ENCODE measurements at regions not wholly inside any gene's neighbourhood (a gene's known extent, or its start where the extent isn't known, plus 50 kb on each side); places are given as distances from the start of the nearest gene placed in this dataset.

DNA sequence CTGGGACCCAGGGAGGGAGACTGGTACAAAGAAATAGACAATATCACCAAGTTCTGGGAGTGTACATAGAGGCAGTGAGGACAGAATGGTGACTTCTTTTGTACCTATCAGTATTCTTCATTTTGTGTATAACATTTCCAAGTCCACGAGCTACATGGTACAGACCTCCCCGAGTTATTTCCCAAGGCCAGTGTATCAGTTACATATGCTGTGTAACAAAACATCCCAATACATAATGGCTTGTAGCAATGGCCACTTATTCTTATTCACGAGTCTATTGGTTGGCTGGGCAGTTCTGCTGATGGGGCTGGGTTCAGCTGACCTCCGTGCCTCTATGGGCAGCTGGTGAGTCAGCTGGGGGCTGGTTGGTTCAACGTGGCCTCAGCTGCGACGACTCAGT lies 98.7 kb upstream of the RFLNA start:
- TF ChIP-seq, protein P1, sequence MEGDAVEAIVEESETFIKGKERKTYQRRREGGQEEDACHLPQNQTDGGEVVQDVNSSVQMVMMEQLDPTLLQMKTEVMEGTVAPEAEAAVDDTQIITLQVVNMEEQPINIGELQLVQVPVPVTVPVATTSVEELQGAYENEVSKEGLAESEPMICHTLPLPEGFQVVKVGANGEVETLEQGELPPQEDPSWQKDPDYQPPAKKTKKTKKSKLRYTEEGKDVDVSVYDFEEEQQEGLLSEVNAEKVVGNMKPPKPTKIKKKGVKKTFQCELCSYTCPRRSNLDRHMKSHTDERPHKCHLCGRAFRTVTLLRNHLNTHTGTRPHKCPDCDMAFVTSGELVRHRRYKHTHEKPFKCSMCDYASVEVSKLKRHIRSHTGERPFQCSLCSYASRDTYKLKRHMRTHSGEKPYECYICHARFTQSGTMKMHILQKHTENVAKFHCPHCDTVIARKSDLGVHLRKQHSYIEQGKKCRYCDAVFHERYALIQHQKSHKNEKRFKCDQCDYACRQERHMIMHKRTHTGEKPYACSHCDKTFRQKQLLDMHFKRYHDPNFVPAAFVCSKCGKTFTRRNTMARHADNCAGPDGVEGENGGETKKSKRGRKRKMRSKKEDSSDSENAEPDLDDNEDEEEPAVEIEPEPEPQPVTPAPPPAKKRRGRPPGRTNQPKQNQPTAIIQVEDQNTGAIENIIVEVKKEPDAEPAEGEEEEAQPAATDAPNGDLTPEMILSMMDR (IDR thresholded peaks at IDR 0.05): no peak

DNA sequence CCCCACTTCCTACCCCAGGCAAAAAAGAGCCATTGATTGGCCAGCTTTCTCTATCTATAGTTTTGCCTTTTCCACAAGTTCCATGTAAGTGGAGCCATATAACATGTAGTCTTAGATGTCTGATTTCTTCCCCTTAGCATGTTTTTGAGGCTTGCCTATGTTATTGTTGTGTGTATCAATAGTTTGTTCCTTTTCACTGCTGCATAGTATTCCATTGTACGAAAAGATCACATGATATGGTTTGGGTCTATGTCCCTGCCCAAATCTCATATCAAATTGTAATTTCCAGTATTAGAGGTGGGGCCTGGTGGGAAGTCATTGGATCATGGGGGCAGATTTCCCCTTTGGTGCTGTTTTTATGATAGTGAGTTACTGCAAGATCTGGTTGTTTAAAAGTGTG lies 93.6 kb upstream of the RFLNA start:
- Histone ChIP-seq H3K27ac (no peak overlapping the region), H3K27me3 (ENCODE audit: control insufficient read depth, insufficient read depth, low read length) (no peaks in the 10 kb centered on the region), H3K9ac (no peak overlapping the region), H3K4me3 (ENCODE audit: low read depth, low read length) (no peak overlapping the region), H2AFZ (no peak overlapping the region), H3K9me3 (ENCODE audit: control insufficient read depth, low read length) (no peaks in the 10 kb centered on the region), H3K36me3 (ENCODE audit: control insufficient read depth, insufficient read depth, low read length) (no peaks in the 10 kb centered on the region), H3K79me2 (no peaks in the 10 kb centered on the region), H3K4me2 (ENCODE audit: low read length) (no peak overlapping the region), H3K4me1 (no peaks in the 10 kb centered on the region)
- TF ChIP-seq, protein P1 (IDR thresholded peaks at IDR 0.05): no peak

More for the DNA sequence above, 98.7 kb upstream of the RFLNA start:
- Histone ChIP-seq H3K9ac (no peak overlapping the region), H3K4me1 (no peaks in the 10 kb centered on the region), H3K27ac (no peak overlapping the region), H3K4me2 (ENCODE audit: low read length) (no peak overlapping the region), H3K27me3 (ENCODE audit: control insufficient read depth, insufficient read depth, low read length) (no peaks in the 10 kb centered on the region), H3K36me3 (ENCODE audit: control insufficient read depth, insufficient read depth, low read length) (no peaks in the 10 kb centered on the region), H3K79me2 (no peaks in the 10 kb centered on the region), H3K9me3 (ENCODE audit: control insufficient read depth, low read length) (no peaks in the 10 kb centered on the region), H3K4me3 (ENCODE audit: low read depth, low read length) (no peak overlapping the region), H2AFZ (no peak overlapping the region)

DNA sequence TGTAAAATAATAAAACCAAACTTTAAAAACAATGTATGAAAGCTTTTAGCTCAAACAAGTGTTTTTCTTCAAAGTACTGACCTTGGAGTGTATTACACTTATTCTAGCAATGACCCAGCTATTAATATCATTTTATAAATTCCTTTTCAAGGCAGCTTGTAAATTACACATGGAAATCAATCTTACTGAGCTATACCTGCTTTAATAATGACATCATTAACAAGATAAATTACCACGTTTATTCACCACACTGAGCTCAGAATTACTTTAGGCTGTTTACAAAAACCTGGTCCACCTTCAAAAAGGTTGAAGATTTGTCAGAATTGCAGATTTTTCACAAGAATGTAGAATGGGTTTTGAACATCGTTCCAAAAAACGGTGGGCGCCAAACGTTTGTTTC lies 91.7 kb upstream of the RFLNA start:
- Histone ChIP-seq H3K4me1 (no peaks in the 10 kb centered on the region), H3K27ac (no peak overlapping the region), H3K9me3 (ENCODE audit: control insufficient read depth, low read length) (no peaks in the 10 kb centered on the region), H3K27me3 (ENCODE audit: control insufficient read depth, insufficient read depth, low read length) (no peaks in the 10 kb centered on the region), H2AFZ (no peak overlapping the region), H3K4me2 (ENCODE audit: low read length) (no peak overlapping the region), H3K79me2 (no peaks in the 10 kb centered on the region), H3K36me3 (ENCODE audit: control insufficient read depth, insufficient read depth, low read length) (no peaks in the 10 kb centered on the region), H3K9ac (no peak overlapping the region), H3K4me3 (ENCODE audit: low read depth, low read length) (no peak overlapping the region)
- TF ChIP-seq, protein P1 (IDR thresholded peaks at IDR 0.05): no peak

DNA sequence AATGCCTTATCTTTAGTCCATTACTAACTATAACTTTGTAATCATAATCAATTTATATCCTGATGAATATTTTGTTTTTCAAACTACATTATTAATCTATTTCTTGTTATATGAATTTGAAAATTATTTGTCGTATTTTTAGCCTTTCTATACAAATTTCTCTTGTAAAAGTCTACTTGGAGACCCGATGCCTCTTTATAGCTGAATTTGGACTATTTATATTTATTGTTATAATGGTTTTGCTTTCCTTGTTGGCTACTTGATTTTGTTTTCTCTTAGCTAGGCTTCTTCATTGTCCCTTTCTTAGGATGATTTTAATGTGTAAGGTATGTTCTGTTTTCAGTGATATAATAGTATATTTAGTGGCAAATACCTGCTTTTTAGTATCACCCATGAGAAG lies 89.5 kb upstream of the RFLNA start:
- H3K9ac ChIP-seq: no peak overlapping the region
- H3K4me3 ChIP-seq (ENCODE audit: low read depth, low read length): no peak overlapping the region
- no peaks in the 10 kb centered on the region for H3K36me3 ChIP-seq (ENCODE audit: control insufficient read depth, insufficient read depth, low read length)
- H3K4me2 ChIP-seq (ENCODE audit: low read length): no peak overlapping the region
- no peak overlapping the region for H3K27ac ChIP-seq
- H2AFZ ChIP-seq: no peak overlapping the region
- H3K4me1 ChIP-seq: no peaks in the 10 kb centered on the region
- TF ChIP-seq, protein P1 (IDR thresholded peaks at IDR 0.05): no peak
- no peaks in the 10 kb centered on the region for H3K9me3 ChIP-seq (ENCODE audit: control insufficient read depth, low read length)
- no peaks in the 10 kb centered on the region for H3K27me3 ChIP-seq (ENCODE audit: control insufficient read depth, insufficient read depth, low read length)
- no peaks in the 10 kb centered on the region for H3K79me2 ChIP-seq

DNA sequence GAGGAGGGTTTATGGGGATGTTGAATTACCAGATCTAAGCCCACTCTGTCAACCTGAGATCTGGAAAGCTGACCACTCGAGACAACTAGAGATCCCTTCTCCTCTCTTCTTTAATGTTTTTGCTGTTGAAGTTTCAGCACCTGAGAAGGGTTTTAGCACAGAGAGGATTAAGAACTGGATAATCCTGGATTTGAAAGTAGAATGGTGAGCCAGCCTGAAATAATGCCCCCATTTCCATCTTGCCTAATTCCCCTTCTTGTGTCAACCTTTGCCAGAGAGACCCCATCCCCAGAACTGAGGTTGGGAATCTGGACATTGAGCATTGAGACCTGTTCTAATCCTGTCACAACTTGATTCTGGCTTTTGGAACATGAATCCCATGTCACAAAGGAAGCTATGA lies 87.8 kb upstream of the RFLNA start:
- TF ChIP-seq, protein P1 (IDR thresholded peaks at IDR 0.05): no peak
- Histone ChIP-seq H3K4me1 (no peaks in the 10 kb centered on the region), H3K9ac (no peak overlapping the region), H2AFZ (no peak overlapping the region), H3K27ac (no peak overlapping the region), H3K9me3 (ENCODE audit: control insufficient read depth, low read length) (no peaks in the 10 kb centered on the region), H3K36me3 (ENCODE audit: control insufficient read depth, insufficient read depth, low read length) (no peaks in the 10 kb centered on the region), H3K4me2 (ENCODE audit: low read length) (no peak overlapping the region), H3K27me3 (ENCODE audit: control insufficient read depth, insufficient read depth, low read length) (no peaks in the 10 kb centered on the region), H3K79me2 (no peaks in the 10 kb centered on the region), H3K4me3 (ENCODE audit: low read depth, low read length) (no peak overlapping the region)

Measured in parathyroid adenoma (tissue), 2 donors.